ENCODE measurements at regions not wholly inside any gene's neighbourhood (a gene's known extent, or its start where the extent isn't known, plus 50 kb on each side); places are given as distances from the start of the nearest gene placed in this dataset.

DNA sequence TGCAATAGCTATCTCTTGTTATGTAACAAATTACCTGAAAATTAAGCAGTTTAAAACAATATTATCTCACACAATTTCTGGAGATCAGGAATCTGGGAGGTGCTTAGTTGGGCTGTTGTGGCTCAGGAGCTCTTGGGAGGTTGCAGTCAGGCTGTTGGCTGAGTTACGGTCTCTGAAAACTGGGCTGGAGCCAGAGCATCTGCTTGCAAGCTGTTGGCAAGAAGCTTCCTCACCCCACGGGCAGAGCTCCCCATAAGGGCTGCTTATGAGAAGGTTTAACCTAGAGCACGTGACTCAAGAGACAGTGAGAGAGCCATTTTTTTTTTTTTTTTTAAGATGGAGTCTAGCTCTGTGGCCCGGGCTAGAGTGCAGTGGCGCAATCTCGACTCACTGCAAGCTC lies 346.8 kb downstream of the ATP23 start:
- TF ChIP-seq TEAD4 (IDR thresholded peaks at IDR 0.05) (no peak), USF1 (IDR thresholded peaks at IDR 0.05) (no peak), YY1 (IDR thresholded peaks at IDR 0.05; ENCODE audit: low read depth) (no peak), TCF12 (IDR thresholded peaks at IDR 0.05; ENCODE audit: low read depth) (no peak), TAF1 (IDR thresholded peaks at IDR 0.05; ENCODE audit: low read depth) (no peak), NFIC (IDR thresholded peaks at IDR 0.05) (no peak), CEBPB (IDR thresholded peaks at IDR 0.05) (no peak), REST (IDR thresholded peaks at IDR 0.05; ENCODE audit: low read depth) (no peak), EP300 (IDR thresholded peaks at IDR 0.05; ENCODE audit: borderline replicate concordance) (no peak), ZBTB7A (IDR thresholded peaks at IDR 0.05; ENCODE audit: low read depth) (no peak)

DNA sequence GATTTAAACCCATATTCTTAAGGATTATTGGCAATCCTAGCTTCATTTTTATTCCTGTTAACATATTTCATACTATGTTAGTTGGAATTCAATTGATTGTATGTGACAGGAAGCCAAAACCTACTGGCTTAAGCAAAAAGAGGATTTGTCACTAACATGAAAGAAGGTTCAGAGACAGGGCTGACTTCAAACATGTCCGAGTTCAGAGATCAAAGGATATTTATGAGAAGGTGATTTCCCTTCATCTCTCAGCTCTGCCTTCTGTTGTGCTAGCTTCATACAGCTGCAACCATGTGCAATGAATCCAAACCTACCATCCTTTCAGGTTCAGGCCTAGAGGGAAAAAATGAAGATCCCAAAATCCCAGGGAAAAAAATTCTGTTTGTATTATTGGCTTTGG lies 349.7 kb downstream of the ATP23 start:
- TF ChIP-seq ZBTB7A (IDR thresholded peaks at IDR 0.05; ENCODE audit: low read depth) (no peak), TCF12 (IDR thresholded peaks at IDR 0.05; ENCODE audit: low read depth) (no peak), EP300 (IDR thresholded peaks at IDR 0.05; ENCODE audit: borderline replicate concordance) (no peak), USF1 (IDR thresholded peaks at IDR 0.05) (no peak), TEAD4 (IDR thresholded peaks at IDR 0.05) (no peak), FOXM1 (IDR thresholded peaks at IDR 0.05; ENCODE audit: borderline replicate concordance, low read depth) (no peak), YY1 (IDR thresholded peaks at IDR 0.05; ENCODE audit: low read depth) (no peak), NFIC (IDR thresholded peaks at IDR 0.05) (no peak), REST (IDR thresholded peaks at IDR 0.05; ENCODE audit: low read depth) (no peak), CEBPB (IDR thresholded peaks at IDR 0.05) (no peak), RAD21 (IDR thresholded peaks at IDR 0.05; ENCODE audit: low read depth) (no peak), EGR1 (IDR thresholded peaks at IDR 0.05) (no peak), MAX (IDR thresholded peaks at IDR 0.05) (no peak), TAF1 (IDR thresholded peaks at IDR 0.05; ENCODE audit: low read depth) (no peak), CREB1 (IDR thresholded peaks at IDR 0.05; ENCODE audit: low read depth) (no peak)

DNA sequence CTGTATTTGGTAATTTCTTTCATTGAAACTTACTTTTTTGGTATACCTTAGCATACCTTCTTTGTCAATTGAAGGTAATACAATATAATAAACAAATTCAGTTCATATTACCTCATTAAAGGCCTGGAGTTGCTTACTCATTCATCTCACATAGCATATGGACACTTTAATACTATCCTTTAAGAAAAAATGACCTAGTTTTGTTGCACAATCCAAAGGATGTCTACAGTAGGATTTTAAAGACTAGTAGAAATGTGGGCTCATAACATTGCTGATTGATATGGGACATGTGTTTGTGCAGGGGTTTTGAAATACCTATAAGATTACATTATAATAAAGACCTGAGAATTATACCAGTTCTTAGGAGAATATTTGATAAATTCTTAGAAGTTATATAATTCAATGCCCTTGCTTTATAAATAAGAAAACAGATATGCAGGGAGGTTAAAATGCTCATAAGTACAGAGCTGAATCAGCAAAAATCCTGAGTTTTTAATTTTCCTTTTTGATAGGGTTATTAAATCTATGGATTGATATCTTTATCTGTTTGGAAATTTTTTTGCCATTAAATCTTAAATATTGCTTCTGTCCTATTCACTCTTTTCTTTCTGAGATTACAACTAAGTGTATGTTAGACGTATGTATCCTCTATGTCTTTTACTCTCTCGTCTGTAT lies 352.1 kb downstream of the ATP23 start:
- TF ChIP-seq CREB1 (IDR thresholded peaks at IDR 0.05; ENCODE audit: low read depth) = no peak
- TF ChIP-seq USF1 (IDR thresholded peaks at IDR 0.05) = no peak
- no peak for TF ChIP-seq RAD21 (IDR thresholded peaks at IDR 0.05; ENCODE audit: low read depth)
- no peak for TF ChIP-seq CEBPB (IDR thresholded peaks at IDR 0.05)
- no peak for TF ChIP-seq ZBTB7A (IDR thresholded peaks at IDR 0.05; ENCODE audit: low read depth)

DNA sequence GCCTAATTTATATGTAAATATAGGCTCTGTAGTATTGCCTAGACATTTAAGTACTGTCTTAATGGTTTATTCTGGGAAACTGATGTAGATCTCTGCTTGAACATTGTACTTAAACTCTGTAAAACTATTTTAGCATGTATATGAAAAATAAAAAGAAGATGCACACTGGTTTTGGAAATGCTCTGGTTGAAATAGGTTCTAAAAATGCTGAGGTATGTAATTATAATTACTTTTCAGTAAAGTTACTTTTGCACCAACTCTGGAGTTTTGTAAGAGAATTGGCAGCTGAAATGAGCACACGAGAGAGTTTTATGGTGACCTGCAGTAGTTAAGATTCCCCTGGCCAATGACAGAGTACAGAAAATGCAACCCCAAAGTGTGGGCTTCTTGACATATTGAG lies 353.9 kb downstream of the ATP23 start:
- TF ChIP-seq NFIC (IDR thresholded peaks at IDR 0.05) (no peak), REST (IDR thresholded peaks at IDR 0.05; ENCODE audit: low read depth) (no peak), EP300 (IDR thresholded peaks at IDR 0.05; ENCODE audit: borderline replicate concordance) (no peak), YY1 (IDR thresholded peaks at IDR 0.05; ENCODE audit: low read depth) (no peak), TCF12 (IDR thresholded peaks at IDR 0.05; ENCODE audit: low read depth) (no peak), USF1 (IDR thresholded peaks at IDR 0.05) (no peak), RAD21 (IDR thresholded peaks at IDR 0.05; ENCODE audit: low read depth) (no peak), FOXM1 (IDR thresholded peaks at IDR 0.05; ENCODE audit: borderline replicate concordance, low read depth) (no peak), TEAD4 (IDR thresholded peaks at IDR 0.05) (no peak), ZBTB7A (IDR thresholded peaks at IDR 0.05; ENCODE audit: low read depth) (no peak), EGR1 (IDR thresholded peaks at IDR 0.05) (no peak), TAF1 (IDR thresholded peaks at IDR 0.05; ENCODE audit: low read depth) (no peak), CREB1 (IDR thresholded peaks at IDR 0.05; ENCODE audit: low read depth) (no peak), MAX (IDR thresholded peaks at IDR 0.05) (no peak), CEBPB (IDR thresholded peaks at IDR 0.05) (no peak)

Measured in Ishikawa (cell line).